Muscle layer of duodenum (tissue), 2 donors: ENCODE measurements at regions not wholly inside any gene's neighbourhood (a gene's known extent, or its start where the extent isn't known, plus 50 kb on each side); places are given as distances from the start of the nearest gene placed in this dataset.
A peak's percentile ranks its signal among the peaks of the same experiment; 100 is the strongest.
"Not testable (repeated sequence)": the region's sequence is repeated elsewhere in the genome, so short reads cannot be mapped to it uniquely, and the experiment has no call there.

ENCODE experiments used
- H3K27ac ChIP-seq: one replicate; pipeline ENCODE4 v1.7.0; 2013; ENCODE audit warnings: mild to moderate bottlenecking, low read length
- H3K27me3 ChIP-seq: one replicate; pipeline ENCODE4 v1.7.0; 2013; ENCODE audit warnings: low read depth, mild to moderate bottlenecking, control low read depth, low read length
- H3K36me3 ChIP-seq, 2 donors: one replicate each; pipeline ENCODE4 v1.7.0; 2013; ENCODE audit warnings: low read length in 2 of 2, control low read depth in 1 of 2, mild to moderate bottlenecking in 1 of 2; ENCODE audit not compliant: insufficient read depth in 2 of 2, control insufficient read depth in 1 of 2
- H3K4me1 ChIP-seq, 2 donors: one replicate each; pipeline ENCODE4 v1.7.0; 2013; ENCODE audit warnings: low read length in 2 of 2, mild to moderate bottlenecking in 2 of 2, control low read depth in 1 of 2, moderate library complexity in 1 of 2; ENCODE audit not compliant: insufficient read depth in 2 of 2, control insufficient read depth in 1 of 2
- H3K4me3 ChIP-seq, 2 donors: one replicate each; pipeline ENCODE4 v1.7.0; 2013; ENCODE audit warnings: low read length in 2 of 2, low read depth in 1 of 2, mild to moderate bottlenecking in 1 of 2
- H3K9me3 ChIP-seq, 2 donors: one replicate each; pipeline ENCODE4 v1.7.0; 2013; ENCODE audit warnings: low read length in 2 of 2, control low read depth in 1 of 2, mild to moderate bottlenecking in 1 of 2; ENCODE audit not compliant: control insufficient read depth in 1 of 2
- donor health status: healthy.

DNA sequence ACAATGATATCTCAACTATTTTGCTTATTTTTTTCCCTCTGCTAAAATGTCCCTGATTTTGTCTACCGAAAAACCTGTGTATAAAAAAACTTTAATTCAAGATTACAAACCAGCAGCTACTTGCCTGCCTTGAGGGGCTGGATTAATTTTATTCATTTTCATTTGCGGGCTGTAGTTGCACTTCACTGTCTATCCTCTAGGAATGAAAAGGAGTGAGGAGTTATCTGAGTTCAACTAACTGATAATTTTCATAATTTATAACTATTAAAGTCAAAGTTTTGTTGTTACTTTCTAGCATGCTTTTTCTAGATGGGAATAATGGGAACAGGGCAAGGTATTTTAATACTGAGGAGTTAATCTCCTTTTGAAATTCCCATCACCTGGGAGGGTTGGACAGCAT lies 50.3 kb upstream of the AGTPBP1 start:
- H3K9me3 ChIP-seq, H3K27me3 ChIP-seq, H3K4me1 ChIP-seq, H3K27ac ChIP-seq, H3K36me3 ChIP-seq, H3K4me3 ChIP-seq: not testable (repeated sequence)

GRCh38 chr9:85802978-85803695 lies 61.4 kb upstream of the AGTPBP1 start:
- not testable (repeated sequence) for H3K27ac ChIP-seq, H3K9me3 ChIP-seq, H3K4me1 ChIP-seq, H3K27me3 ChIP-seq, H3K4me3 ChIP-seq, H3K36me3 ChIP-seq

GRCh38 chr9:85804847-85805133 lies 63.0 kb upstream of the AGTPBP1 start:
- not testable (repeated sequence) for H3K36me3 ChIP-seq, H3K27me3 ChIP-seq, H3K27ac ChIP-seq, H3K9me3 ChIP-seq
- Histone ChIP-seq H3K4me1 (peaks cover 0 to 11% of the 10 kb centered on the region in 2 donors), H3K4me3 (peak overlapping the region in 1 of 2 donors; percentile 70)

- Histone ChIP-seq H3K4me3 (peak overlapping the region; percentile 42 to 70), H3K4me1 (peaks cover 0 to 11% of the 10 kb centered on the region in 2 donors)
- not testable (repeated sequence) for H3K27ac ChIP-seq, H3K36me3 ChIP-seq, H3K9me3 ChIP-seq, H3K27me3 ChIP-seq
Measured at GRCh38 chr9:85805134-85806005, 63.6 kb upstream of the AGTPBP1 start.

DNA sequence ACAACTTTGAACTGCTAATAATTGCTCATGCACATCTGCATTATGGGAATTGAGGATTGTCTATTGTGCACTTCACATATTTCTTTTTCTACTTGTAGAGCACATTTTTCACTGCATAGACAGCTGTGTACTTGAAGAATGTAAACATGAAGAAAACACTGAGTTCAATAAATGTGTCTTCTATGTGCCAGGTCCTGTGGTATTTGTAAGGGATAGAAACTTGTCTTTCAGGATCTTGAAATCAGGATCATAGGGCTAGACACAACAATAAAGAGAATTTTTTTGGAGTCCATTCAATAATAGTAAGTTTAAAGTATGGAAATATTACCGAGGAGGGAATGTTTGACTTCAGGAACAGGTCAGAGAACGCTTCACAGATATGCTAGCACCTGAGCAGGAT lies 66.6 kb upstream of the AGTPBP1 start:
- H3K36me3 ChIP-seq, H3K27ac ChIP-seq, H3K4me3 ChIP-seq, H3K27me3 ChIP-seq, H3K9me3 ChIP-seq: not testable (repeated sequence)
- peaks cover 0 to 11% of the 10 kb centered on the region in 2 donors for H3K4me1 ChIP-seq

DNA sequence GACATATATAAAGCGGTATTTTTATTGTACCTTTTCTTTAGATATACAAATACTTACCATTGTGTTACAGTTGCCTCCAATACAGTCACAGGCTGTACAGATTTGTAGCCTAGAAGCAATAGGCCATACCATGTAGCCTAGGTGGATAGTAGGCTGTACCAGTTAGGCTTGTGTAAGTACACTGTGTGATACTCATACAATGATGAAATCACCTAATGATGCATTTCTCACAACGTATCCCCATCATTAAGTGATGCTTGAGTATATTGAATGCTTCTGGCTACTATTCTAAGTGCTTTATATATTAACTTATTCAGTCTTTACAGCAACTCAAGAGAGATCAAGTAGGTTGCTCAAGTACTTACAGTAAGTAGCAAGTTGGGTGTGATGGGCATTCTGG lies 71.6 kb upstream of the AGTPBP1 start:
- not testable (repeated sequence) for H3K4me3 ChIP-seq, H3K27me3 ChIP-seq, H3K4me1 ChIP-seq, H3K36me3 ChIP-seq, H3K27ac ChIP-seq, H3K9me3 ChIP-seq

DNA sequence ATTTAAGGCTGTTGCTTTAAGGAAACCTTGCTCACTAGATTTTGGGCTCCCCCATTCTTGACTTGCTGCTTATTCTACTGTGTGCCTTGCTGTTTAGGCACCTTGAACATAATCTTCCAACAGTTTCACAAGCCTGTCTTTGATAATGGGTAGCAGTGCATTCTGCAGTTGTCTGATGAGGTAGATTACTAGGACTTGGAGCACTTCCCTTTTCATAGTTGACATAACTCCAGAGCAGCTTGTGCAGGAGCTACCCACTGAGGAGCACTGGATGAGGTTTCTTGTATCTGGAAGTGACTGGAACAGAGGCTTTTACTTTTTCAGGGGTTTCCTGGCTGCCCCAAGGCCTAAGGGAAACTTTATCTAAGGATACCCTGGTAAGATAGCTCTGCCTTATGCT lies 73.0 kb upstream of the AGTPBP1 start:
- not testable (repeated sequence) for H3K9me3 ChIP-seq, H3K4me1 ChIP-seq, H3K27me3 ChIP-seq, H3K4me3 ChIP-seq, H3K36me3 ChIP-seq, H3K27ac ChIP-seq

DNA sequence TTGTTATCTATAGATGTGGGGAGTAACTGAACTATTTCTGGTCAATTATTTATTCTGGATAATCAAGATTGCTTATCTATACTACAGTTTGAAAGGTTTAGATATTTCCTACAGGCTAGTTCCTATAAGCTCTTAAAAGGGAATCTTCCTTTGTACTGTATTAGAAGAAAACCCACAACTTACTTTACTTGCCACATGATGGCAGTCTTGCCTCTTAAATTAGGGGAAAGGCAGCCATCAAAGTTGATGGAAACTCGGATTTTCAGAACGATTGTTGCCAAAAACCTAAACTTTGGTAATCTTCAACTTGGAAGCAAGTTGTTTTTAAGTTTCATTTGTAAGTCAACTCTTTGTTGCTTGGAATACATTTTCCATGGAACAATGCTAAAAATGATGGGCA lies 77.2 kb upstream of the AGTPBP1 start:
- H3K4me3 ChIP-seq, H3K4me1 ChIP-seq, H3K27ac ChIP-seq, H3K36me3 ChIP-seq, H3K27me3 ChIP-seq, H3K9me3 ChIP-seq: not testable (repeated sequence)

- H3K36me3 ChIP-seq, H3K27me3 ChIP-seq, H3K9me3 ChIP-seq, H3K4me3 ChIP-seq, H3K27ac ChIP-seq, H3K4me1 ChIP-seq: not testable (repeated sequence)
Measured at GRCh38 chr9:85820598-85820997, 78.8 kb upstream of the AGTPBP1 start.

GRCh38 chr9:85824949-85825348 lies 83.2 kb upstream of the AGTPBP1 start:
- H3K27ac ChIP-seq, H3K27me3 ChIP-seq, H3K9me3 ChIP-seq, H3K4me1 ChIP-seq, H3K36me3 ChIP-seq, H3K4me3 ChIP-seq: not testable (repeated sequence)

DNA sequence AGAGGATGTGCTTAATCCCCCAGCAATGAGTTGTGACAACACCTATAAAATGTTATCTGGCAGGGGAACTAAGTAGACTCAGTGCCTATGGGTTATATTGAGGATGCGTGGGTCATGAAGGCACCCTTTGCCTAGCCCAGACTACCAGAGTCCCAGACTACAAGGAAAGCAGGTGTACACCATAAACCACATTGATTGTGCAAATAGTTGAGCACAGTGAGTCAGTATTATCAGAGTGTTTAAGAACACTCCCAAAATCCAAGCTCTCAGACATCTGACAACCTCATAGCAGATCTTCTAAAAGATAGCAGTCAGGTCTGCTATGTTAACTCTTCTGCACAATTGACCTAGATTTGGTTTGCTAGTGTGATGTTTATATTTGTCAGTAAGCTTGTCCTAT lies 92.8 kb upstream of the AGTPBP1 start:
- not testable (repeated sequence) for H3K4me3 ChIP-seq

DNA sequence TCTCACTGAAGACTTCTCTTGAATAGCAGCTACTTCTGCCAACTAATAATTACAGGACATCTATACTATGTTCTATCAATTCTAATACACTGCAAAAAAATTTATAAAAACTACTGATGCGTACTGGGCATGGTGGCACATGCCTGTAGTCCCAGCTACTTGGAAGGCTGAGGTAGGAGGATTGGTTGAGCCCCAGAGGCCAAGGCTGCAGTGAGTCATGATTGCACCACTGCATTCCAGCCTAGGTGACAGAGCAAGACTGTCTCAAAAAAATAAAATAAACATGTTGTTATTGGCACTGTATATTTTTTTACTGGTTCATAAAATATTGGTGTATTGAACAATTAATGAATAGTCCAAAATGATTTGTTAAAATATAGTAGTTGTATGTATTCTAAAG lies 97.0 kb upstream of the NAA35 start:
- H3K27me3 ChIP-seq, H3K9me3 ChIP-seq, H3K27ac ChIP-seq, H3K4me3 ChIP-seq, H3K4me1 ChIP-seq: not testable (repeated sequence)
- peaks cover 5 to 16% of the 10 kb centered on the region in 2 donors for H3K36me3 ChIP-seq

More for the DNA sequence above, 92.8 kb upstream of the AGTPBP1 start:
- H3K27me3 ChIP-seq, H3K36me3 ChIP-seq, H3K4me1 ChIP-seq, H3K9me3 ChIP-seq, H3K27ac ChIP-seq: not testable (repeated sequence)
